H1 (cell line): ENCODE measurements at regions not wholly inside any gene's neighbourhood (a gene's known extent, or its start where the extent isn't known, plus 50 kb on each side); places are given as distances from the start of the nearest gene placed in this dataset.

Experiments used
- BCL11A ChIP-seq, 2 experiments: IDR thresholded peaks; one replicate each; pipeline ENCODE4 v1.6.1; 2011; ENCODE audit warnings: low read depth in 2 of 2, low read length in 2 of 2, mild to moderate bottlenecking in 2 of 2
- CBX8 ChIP-seq: fragments of 300-800, 300-1000 bp; sonication (generic); IDR thresholded peaks from 2 replicates; pipeline ENCODE4 v1.7.1; 2016; ENCODE audit warnings: low read depth, low read length, borderline replicate concordance
- CHD1 ChIP-seq: IDR thresholded peaks from 2 replicates; pipeline ENCODE4 v1.6.1; 2012; ENCODE audit warnings: low read depth, low read length, improper control_type of control experiment
- CHD2 ChIP-seq: IDR thresholded peaks from 2 replicates; pipeline ENCODE4 v1.6.1; 2012; ENCODE audit warnings: low read length, improper control_type of control experiment
- CHD7 ChIP-seq: fragments of 300-600 bp; sonication (generic); IDR thresholded peaks from 2 replicates; pipeline ENCODE4 v1.7.1; 2012; ENCODE audit warnings: low read length, moderate library complexity, mild to moderate bottlenecking, inconsistent platforms; ENCODE audit not compliant: insufficient replicate concordance
- CTBP2 ChIP-seq: IDR thresholded peaks from 2 replicates; pipeline ENCODE4 v1.7.0; 2011; ENCODE audit warnings: borderline replicate concordance, mild to moderate bottlenecking, moderate library complexity, mixed read lengths, low read length; ENCODE audit not compliant: insufficient read depth, insufficient read length
- CTCF ChIP-seq, 3 experiments: IDR thresholded peaks; 1 replicate in 2 of 3; 2 replicates in 1 of 3; pipeline versions ENCODE4 v1.5.1 to v1.6.1; 2011; ENCODE audit warnings: low read length in 3 of 3, mild to moderate bottlenecking in 3 of 3, inconsistent platforms in 2 of 3, low read depth in 1 of 3, moderate library complexity in 1 of 3; ENCODE audit not compliant: insufficient read depth in 1 of 3; ENCODE audit errors: control extremely low read depth in 1 of 3
- POLR2AphosphoS5 ChIP-seq: IDR thresholded peaks from 2 replicates; pipeline ENCODE4 v1.6.1; 2011; ENCODE audit warnings: low read depth, low read length
- TCF12 ChIP-seq: IDR thresholded peaks from 2 replicates; pipeline ENCODE4 v1.6.1; 2011; ENCODE audit warnings: low read depth, mild to moderate bottlenecking, low read length
- ZNF274 ChIP-seq: IDR thresholded peaks from 2 replicates; pipeline ENCODE4 v1.7.0; 2012; ENCODE audit warnings: low read length, borderline replicate concordance; ENCODE audit errors: extremely low read depth

- TF ChIP-seq CHD7 (no peak), CTBP2 (no peak), TCF12 (no peak), CHD1 (no peak), CTCF (IDR thresholded peaks at IDR 0.05; ENCODE audit: control extremely low read depth in 1 of 3, insufficient read depth in 1 of 3, low read depth in 1 of 3, low read length in 3 of 3) (no peak), BCL11A (IDR thresholded peaks at IDR 0.05; ENCODE audit: low read depth in 2 of 2, low read length in 2 of 2) (no peak), CHD2 (no peak), ZNF274 (no peak), POLR2AphosphoS5 (no peak), CBX8 (no peak)
Observed at GRCh38 chr7:156554488-156554887, 86.1 kb upstream of the RNF32 start (continued).
